ENCODE measurements at regions not wholly inside any gene's neighbourhood (a gene's known extent, or its start where the extent isn't known, plus 50 kb on each side); places are given as distances from the start of the nearest gene placed in this dataset.

DNA sequence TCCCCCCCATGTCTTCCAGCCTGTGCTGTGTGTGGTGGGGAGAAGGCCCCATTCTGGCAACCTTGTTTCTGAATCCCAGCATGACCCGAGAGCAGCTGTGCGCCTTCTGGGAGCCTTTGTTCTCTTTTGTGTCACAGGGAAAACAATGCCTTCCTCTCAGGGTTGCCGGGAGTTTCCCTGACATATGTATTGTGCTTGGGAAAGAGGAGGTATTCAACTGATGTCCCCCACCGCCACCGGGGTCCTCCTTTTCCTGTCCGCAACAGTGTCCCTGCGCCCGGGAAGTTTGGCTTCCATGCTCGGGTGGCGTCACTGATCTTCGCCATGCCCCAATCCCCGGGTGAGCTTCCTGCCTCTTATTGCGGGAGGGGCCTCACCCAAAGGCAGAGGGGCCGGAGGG lies 77.5 kb upstream of the ASB18 start:
- no peak overlapping the region for H2AFZ ChIP-seq (ENCODE audit: low read depth, low read length, severe bottlenecking)
- H3K27ac ChIP-seq (ENCODE audit: low read depth, low read length): no peak overlapping the region
- no peaks in the 10 kb centered on the region for H3K36me3 ChIP-seq (ENCODE audit: low read length)
- no peaks in the 10 kb centered on the region for H3K27me3 ChIP-seq (ENCODE audit: low read length)
- no peaks in the 10 kb centered on the region for H3K79me2 ChIP-seq (ENCODE audit: insufficient read depth, low read length)
- no peaks in the 10 kb centered on the region for H3F3A ChIP-seq (ENCODE audit: insufficient read depth)
- no peaks in the 10 kb centered on the region for H3K9me3 ChIP-seq (ENCODE audit: insufficient read depth, low read length)
- TF ChIP-seq EZH2phosphoT487 (conservative IDR thresholded peaks at IDR 0.05; ENCODE audit: low read length): no peak
- TF ChIP-seq, protein P1, sequence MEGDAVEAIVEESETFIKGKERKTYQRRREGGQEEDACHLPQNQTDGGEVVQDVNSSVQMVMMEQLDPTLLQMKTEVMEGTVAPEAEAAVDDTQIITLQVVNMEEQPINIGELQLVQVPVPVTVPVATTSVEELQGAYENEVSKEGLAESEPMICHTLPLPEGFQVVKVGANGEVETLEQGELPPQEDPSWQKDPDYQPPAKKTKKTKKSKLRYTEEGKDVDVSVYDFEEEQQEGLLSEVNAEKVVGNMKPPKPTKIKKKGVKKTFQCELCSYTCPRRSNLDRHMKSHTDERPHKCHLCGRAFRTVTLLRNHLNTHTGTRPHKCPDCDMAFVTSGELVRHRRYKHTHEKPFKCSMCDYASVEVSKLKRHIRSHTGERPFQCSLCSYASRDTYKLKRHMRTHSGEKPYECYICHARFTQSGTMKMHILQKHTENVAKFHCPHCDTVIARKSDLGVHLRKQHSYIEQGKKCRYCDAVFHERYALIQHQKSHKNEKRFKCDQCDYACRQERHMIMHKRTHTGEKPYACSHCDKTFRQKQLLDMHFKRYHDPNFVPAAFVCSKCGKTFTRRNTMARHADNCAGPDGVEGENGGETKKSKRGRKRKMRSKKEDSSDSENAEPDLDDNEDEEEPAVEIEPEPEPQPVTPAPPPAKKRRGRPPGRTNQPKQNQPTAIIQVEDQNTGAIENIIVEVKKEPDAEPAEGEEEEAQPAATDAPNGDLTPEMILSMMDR (IDR thresholded peaks at IDR 0.05; ENCODE audit: insufficient read depth, low read length, poor library complexity, severe bottlenecking): no peak
- no peak overlapping the region for H3K4me2 ChIP-seq (ENCODE audit: low read depth, low read length, poor library complexity, severe bottlenecking)
- H3K9me2 ChIP-seq (replicated peaks; ENCODE audit: insufficient read depth, low read length): no peaks in the 10 kb centered on the region
- H3K9ac ChIP-seq (ENCODE audit: low read length): no peak overlapping the region
- no peak overlapping the region for H3K4me3 ChIP-seq (ENCODE audit: insufficient read depth, low read length, poor library complexity, severe bottlenecking)
- H4K20me1 ChIP-seq (ENCODE audit: low read depth, low read length): no peaks in the 10 kb centered on the region

DNA sequence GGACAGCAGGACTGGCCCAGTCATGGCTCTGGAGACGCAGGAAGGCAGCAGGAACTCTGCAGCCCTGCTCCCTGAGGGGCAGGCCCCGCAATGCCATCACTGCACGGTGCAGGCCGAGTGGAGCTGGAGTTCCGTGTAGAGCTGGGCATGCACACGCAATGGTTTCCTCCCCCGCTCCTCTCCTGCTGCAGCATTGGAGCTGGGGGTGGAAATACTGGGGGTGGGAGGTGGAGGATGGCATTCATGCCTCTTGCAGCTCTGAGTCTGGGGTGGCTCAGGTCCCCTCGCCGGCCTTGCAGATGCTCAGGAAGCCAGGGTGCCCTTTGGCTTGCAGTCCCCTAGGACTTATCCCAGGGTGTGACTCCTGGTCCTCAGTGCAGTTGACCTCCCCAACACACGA lies 78.3 kb upstream of the ASB18 start:
- no peaks in the 10 kb centered on the region for H3F3A ChIP-seq (ENCODE audit: insufficient read depth)
- no peaks in the 10 kb centered on the region for H3K9me3 ChIP-seq (ENCODE audit: insufficient read depth, low read length)
- no peak overlapping the region for H3K4me2 ChIP-seq (ENCODE audit: low read depth, low read length, poor library complexity, severe bottlenecking)
- H3K27ac ChIP-seq (ENCODE audit: low read depth, low read length): no peak overlapping the region
- no peak overlapping the region for H2AFZ ChIP-seq (ENCODE audit: low read depth, low read length, severe bottlenecking)
- H3K9ac ChIP-seq (ENCODE audit: low read length): no peak overlapping the region
- H3K79me2 ChIP-seq (ENCODE audit: insufficient read depth, low read length): no peaks in the 10 kb centered on the region
- no peaks in the 10 kb centered on the region for H3K9me2 ChIP-seq (replicated peaks; ENCODE audit: insufficient read depth, low read length)
- H4K20me1 ChIP-seq (ENCODE audit: low read depth, low read length): no peaks in the 10 kb centered on the region
- H3K36me3 ChIP-seq (ENCODE audit: low read length): no peaks in the 10 kb centered on the region
- TF ChIP-seq, protein P1 (IDR thresholded peaks at IDR 0.05; ENCODE audit: insufficient read depth, low read length, poor library complexity, severe bottlenecking): no peak
- TF ChIP-seq EZH2phosphoT487 (conservative IDR thresholded peaks at IDR 0.05; ENCODE audit: low read length): no peak
- no peak overlapping the region for H3K4me3 ChIP-seq (ENCODE audit: insufficient read depth, low read length, poor library complexity, severe bottlenecking)
- H3K27me3 ChIP-seq (ENCODE audit: low read length): no peaks in the 10 kb centered on the region

DNA sequence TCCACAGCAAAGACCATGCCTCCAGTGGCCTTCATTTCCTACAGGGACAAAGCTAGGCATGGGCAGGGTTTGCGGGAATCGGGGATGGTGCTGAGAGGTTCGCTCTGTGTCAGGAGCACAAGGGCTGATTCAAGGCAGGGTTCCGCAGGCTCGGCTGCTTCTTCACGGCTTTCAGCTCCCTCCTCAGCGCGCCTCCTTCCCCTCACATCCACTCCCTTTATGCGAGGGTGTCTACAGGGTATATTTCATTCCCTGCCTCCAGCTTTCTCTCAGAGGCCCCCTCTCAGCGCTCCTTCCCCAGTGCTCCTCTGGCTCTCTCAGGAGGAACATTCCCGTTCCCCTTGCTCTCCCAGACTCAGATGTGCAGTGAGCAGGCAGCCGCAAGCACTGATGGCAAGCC lies 78.7 kb upstream of the ASB18 start:
- no peak overlapping the region for H3K4me3 ChIP-seq (ENCODE audit: insufficient read depth, low read length, poor library complexity, severe bottlenecking)
- no peaks in the 10 kb centered on the region for H3K9me3 ChIP-seq (ENCODE audit: insufficient read depth, low read length)
- H3K36me3 ChIP-seq (ENCODE audit: low read length): no peaks in the 10 kb centered on the region
- no peaks in the 10 kb centered on the region for H3K9me2 ChIP-seq (replicated peaks; ENCODE audit: insufficient read depth, low read length)
- no peak overlapping the region for H3K9ac ChIP-seq (ENCODE audit: low read length)
- no peaks in the 10 kb centered on the region for H3K79me2 ChIP-seq (ENCODE audit: insufficient read depth, low read length)
- H2AFZ ChIP-seq (ENCODE audit: low read depth, low read length, severe bottlenecking): no peak overlapping the region
- no peaks in the 10 kb centered on the region for H4K20me1 ChIP-seq (ENCODE audit: low read depth, low read length)
- H3F3A ChIP-seq (ENCODE audit: insufficient read depth): no peaks in the 10 kb centered on the region
- no peak overlapping the region for H3K27ac ChIP-seq (ENCODE audit: low read depth, low read length)
- no peak overlapping the region for H3K4me2 ChIP-seq (ENCODE audit: low read depth, low read length, poor library complexity, severe bottlenecking)
- no peaks in the 10 kb centered on the region for H3K27me3 ChIP-seq (ENCODE audit: low read length)
- TF ChIP-seq EZH2phosphoT487 (conservative IDR thresholded peaks at IDR 0.05; ENCODE audit: low read length): no peak
- TF ChIP-seq, protein P1 (IDR thresholded peaks at IDR 0.05; ENCODE audit: insufficient read depth, low read length, poor library complexity, severe bottlenecking): no peak
